G401 (cell line): ENCODE measurements at regions not wholly inside any gene's neighbourhood (a gene's known extent, or its start where the extent isn't known, plus 50 kb on each side); places are given as distances from the start of the nearest gene placed in this dataset.
A peak's percentile ranks its signal among the peaks of the same experiment; 100 is the strongest.

ENCODE experiments used
- DNase-seq: peaks from one replicate; pipeline ENCODE4 v3.0.0-alpha.2; 2015; ENCODE audit warnings: low spot score
- in situ Hi-C: cut with HindIII; loops from 2 replicates; pipeline ENCODE4 v1.10.0; 2016; ENCODE audit warnings: low sequenced_read_pairs, mixed read lengths

DNA sequence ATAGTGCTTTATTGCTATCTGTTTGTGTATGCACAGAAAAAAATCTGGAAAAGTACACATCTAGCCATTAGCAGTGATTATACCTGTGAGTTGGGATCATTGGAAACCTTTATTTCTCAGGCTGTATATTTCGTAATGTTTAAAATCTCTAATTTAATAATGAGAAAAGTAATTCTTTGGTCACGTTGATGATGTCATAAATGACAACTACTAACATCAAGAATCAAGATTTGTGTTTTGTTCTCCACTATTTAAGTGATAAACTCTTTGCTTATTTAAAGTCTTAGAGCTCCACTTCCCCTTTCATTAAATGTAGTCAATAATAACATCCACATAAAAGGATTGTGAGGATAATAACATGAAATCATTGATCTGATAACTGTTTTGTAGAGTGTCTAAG, 126.2 kb downstream of the TMA16 start:
- DNase-seq = no peak
- in situ Hi-C loops = no loop called here

DNA sequence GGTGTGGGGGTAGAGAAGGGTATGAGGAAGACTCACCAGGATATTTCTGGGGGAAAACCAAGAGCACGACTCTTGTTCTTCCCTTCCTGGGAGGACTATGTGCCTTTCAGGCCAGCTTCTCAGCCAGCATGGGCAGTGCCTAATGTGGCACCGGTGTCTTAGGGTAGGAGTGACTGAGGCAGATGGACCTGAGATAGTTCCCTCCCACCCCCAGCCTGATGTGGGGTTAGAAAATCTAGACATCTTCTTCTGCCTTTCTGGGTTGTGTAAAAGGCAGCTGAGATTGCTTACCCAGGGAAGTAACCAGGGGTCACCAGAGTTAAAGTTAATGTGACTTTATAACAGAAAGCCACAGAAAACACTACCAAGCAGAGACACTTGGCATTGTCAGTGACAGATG, 127.3 kb downstream of the TMA16 start:
- DNase-seq = no peak
- in situ Hi-C loops = no loop called here

DNA sequence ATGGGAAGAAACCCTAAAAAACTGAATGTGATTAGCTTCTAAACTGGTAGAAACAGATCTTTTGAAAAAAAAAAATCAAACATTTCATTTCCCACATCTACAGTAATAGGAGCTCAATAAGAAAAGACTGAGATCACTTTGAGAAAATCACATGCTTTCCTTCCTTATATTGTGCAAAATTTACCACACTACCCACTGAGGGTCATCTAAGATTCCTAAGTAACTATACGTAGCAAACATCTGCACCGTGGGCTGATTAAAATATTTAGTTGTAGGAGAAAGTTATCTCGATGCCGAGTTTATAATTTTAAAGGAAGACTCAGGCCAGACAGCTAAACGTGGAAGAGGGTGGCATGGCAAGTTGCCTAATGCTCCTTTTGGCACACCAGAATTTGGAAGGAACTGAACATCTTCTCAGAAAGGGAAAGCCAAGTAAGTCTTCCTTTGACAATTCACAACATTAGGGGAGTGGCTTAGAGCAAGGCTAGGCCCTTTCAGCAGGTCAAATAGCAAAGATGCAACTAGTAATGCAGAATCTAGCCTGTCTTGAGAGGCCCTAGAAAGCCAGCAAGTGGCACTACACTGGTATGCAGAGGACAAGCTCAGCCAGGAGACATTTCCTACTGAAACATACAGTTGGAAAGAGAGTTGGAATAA, 128.0 kb downstream of the TMA16 start:
- in situ Hi-C loops = no loop called here
- DNase-seq = no peak

DNA sequence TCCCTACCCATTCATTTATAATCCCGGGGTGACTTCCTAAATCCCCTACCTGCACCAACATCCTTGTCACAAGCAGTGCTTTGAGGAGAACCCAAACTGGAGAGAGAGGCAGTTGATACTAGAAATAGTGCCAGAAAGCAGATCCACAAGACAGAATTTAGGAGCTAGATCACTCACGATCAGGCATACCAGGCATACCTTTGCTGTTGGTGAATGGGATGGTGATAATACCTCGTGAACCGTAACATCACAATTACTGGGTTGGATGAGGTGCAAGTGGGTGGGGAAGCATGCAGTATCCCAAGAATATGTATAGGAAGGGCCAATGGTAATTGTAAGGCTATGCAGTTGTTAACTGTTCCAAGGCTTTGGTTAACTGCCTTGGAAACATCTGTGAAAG, 129.3 kb downstream of the TMA16 start:
- DNase-seq = no peak
- in situ Hi-C loops = no loop called here

DNA sequence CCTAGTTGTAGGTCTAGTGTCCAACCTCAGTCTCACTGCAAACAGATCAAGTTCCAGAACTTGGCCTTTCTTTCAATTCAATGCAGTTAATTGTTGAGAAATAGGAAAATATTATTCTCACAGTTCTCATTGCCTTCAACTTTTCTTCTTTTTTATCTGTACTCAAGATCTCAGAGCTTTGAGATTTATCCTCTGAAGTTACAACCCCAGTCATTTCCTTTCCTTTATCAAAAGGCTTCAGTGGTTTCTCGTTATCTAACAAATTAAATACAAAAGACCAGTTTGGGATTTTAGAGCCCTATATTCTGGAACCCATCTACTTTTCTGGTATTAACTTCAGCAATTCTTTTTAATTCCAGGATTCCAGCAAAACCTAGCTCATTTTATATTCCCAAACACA, 130.2 kb downstream of the TMA16 start:
- in situ Hi-C loops = no loop called here

GRCh38 chr4:163631288-163631687, 136.8 kb downstream of the TMA16 start:
- in situ Hi-C loops = no loop called here
- DNase-seq = no peak

More for the DNA sequence above, 130.2 kb downstream of the TMA16 start:
- DNase-seq = no peak

DNA sequence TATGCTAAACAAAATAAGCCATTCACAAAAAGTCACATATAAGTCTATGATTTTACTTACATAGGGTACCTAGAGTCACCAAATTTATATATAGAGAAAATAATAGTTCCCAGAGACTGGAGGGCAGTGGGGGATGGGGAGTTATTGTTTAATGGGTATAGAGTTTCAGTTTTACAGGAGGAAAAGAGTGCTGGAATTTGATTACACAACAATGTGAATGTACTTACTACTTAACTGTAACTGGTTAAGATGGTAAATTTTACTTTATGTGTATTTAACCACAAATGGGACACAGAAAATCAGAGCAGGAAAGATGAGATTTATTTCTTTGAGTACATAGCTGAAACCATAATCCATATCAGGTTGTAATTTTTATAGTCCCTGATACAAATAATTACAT, 144.4 kb downstream of the TMA16 start:
- no peak for DNase-seq
- in situ Hi-C loops = no loop called here

DNA sequence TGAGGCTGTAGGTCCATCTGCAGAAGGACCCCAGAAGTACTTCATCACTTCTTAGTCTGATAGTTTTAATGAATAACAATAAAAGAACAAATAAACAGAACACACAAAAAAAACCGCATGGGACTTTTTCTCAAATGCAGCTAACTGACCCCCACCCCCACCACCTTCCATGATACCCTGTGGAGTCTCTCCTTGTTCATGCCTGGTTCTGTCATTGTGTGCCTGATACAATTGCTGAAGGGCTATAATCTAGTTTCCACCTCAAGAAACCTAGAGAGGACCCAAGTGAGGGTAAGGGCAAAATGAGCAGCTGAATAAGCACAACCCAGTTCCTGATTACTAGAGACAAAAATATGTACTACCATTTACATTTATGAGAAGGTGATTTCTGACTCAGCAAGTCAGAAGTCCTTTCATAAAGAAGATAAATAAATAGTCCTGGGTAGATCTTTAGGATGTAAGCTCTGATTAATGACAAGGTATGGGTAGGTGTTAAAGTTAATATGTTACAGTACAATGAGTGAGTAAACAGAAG, 155.1 kb downstream of the TMA16 start:
- in situ Hi-C loops = no loop called here
- no peak for DNase-seq

DNA sequence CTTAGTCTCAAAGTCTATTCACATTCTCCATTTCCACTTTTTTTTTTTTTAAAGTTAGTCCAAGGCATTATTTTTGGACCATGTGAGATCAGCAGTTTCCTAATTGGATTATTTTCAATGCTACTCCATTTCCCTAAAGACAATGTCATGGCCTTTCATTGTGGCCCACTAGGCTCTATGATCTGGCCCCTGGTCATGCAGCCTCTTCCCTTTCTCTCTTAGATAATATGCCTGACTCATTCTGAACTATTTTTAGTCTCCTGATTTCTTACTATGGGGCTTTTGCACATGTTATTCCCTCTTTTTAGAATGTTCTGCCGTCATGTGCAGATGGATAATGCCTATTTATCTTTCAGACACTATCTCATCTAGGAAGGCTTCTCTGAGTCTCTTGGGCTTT, 157.3 kb downstream of the TMA16 start:
- in situ Hi-C loops = no loop called here

GRCh38 chr4:163654621-163655020, 160.1 kb downstream of the TMA16 start:
- in situ Hi-C loops = no loop called here
- no peak for DNase-seq

More for the DNA sequence above, 157.3 kb downstream of the TMA16 start:
- DNase-seq = no peak

GRCh38 chr4:163660636-163661035, 166.1 kb downstream of the TMA16 start:
- in situ Hi-C loops = no loop called here
- no peak for DNase-seq

DNA sequence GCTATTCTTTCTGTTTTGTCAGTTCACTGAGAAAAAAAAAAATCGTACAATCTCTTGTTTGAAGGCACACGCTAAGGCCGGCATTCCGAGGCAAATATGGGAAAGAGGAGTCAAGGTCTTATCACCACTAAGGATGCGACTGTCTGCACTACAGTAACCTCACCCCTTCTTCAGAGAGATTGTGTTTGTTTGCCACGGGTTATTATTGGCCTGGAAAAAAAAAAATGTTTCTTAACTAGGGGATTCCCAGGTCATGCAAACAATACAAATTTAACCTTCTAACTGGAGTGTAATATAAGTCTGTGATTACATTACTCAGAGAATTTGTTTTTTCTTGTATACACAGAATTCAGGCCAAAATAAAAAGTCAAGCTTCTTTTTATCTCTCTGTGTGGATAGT, 168.3 kb downstream of the TMA16 start:
- in situ Hi-C loops = no loop called here
- no peak for DNase-seq

- in situ Hi-C loops = no loop called here
- DNase-seq = no peak
Observed at GRCh38 chr4:163663454-163664225, 169.2 kb downstream of the TMA16 start.

- in situ Hi-C loops = no loop called here
- no peak for DNase-seq
Observed at GRCh38 chr4:163665101-163665500, 170.6 kb downstream of the TMA16 start.

DNA sequence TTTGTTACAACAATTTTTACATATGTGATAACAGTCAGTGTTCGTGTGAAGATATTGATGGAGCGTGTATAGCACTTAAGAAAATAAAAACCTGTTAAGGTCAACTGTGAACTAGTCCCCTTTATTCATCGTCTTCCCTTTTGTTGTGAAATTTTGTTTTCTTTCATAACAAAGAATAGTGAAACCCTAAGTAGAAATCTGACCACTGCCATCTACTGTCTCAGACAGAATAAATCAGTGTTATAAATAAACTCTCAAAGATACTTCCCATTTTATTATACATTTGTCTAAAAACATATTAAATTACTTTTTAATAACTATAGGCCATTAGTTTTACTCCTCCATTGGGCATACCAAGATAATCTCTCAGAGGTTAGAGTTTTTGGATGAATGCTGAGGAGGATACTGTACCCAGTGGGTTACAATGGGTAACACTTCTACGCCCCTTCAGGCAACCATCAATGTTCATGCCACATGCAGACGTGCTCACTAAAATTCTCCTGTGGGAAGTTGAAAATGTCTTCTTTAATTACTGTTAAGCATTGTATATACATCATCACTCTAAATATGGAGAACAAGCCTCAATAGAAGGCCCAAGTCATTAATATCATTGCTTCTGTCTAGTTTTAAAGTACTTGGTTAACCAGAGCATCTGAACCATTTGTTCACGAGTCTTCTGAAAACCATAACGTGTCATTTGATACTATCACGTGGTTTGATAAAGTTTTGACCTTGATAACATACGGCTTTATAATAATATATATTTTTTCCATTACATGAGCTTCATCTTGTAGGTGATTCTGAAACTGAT, 171.2 kb downstream of the TMA16 start:
- no peak for DNase-seq
- in situ Hi-C loops = no loop called here

DNA sequence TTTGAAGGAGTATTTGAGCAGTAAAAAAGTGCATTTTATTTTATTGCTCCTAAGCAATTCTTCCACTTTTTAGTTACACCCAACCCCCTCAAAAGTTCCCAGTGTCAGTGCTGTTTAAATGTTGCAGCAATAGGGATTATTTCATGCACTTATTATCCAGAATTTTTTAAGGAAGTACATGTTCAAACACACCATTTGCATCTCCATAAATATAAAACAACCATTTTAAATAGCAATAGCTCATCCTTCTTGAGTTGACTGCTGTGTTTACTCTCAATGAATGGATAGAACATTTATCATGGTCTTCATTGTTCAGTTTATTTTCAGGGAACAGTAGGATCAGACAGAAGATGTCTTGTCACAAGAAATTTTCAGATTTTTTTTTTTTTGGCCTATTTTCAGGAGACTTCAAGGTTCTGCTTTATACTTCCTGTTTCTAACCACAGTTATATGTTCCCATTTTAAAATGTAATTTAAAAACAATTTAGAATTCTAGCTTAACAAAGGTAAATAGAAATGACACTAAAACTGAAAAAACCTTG, 171.9 kb downstream of the TMA16 start:
- no peak for DNase-seq
- in situ Hi-C loops = no loop called here

- DNase-seq = no peak
- in situ Hi-C loops = no loop called here
Observed at GRCh38 chr4:163672751-163673150, 178.3 kb downstream of the TMA16 start.

DNA sequence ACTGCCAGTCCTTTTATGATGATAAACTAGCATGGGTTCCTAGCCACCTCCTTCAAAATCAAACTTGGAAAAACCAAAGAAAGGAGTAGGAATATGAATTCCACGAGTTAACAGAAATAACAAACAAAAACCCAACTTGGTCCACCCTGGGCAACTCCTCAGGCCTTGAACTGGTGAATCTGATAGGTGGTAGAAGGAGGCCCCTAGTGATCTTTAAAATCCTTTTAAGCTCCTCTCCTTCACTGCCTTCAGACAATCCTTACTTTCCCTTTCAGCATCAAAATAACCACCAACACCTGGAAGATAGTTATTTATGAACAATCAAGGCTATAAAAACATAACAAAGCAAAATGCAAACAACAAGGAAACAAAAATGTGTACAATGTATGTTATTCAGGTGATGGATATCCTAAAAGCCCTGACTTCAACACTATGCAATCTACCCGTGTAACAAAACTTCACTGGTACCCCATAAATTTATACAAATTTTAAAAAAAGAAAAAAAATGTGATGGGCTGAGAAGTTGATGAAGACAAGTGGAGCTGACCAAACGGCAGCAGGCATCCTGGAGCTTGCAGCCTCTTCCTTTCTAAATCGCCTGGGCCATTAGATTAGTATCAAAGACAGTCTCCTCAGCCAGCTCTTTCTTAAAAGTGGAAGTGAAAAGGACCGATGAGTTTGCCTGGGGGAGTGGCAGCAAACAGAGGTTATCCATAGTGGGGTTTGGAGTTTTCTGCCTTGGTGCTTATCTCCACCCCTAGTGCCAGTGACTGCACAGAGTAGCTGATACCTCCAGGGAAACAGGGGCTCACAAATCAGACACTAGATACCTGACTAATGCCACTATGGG, 179.6 kb downstream of the TMA16 start:
- in situ Hi-C loops = no loop called here
- no peak for DNase-seq

- in situ Hi-C loops = no loop called here
- DNase-seq = peak; percentile 13
Observed at GRCh38 chr4:163679189-163679588, 184.7 kb downstream of the TMA16 start.
